GM18858 (cell line): ENCODE measurements at regions not wholly inside any gene's neighbourhood (a gene's known extent, or its start where the extent isn't known, plus 50 kb on each side); places are given as distances from the start of the nearest gene placed in this dataset.
A peak's percentile ranks its signal among the peaks of the same experiment; 100 is the strongest.

Experiments
- ATAC-seq: cut with Tn5 transposase; IDR thresholded peaks from one replicate; pipeline ENCODE4 v1.9.1; 2021; ENCODE audit not compliant: unreplicated experiment

DNA sequence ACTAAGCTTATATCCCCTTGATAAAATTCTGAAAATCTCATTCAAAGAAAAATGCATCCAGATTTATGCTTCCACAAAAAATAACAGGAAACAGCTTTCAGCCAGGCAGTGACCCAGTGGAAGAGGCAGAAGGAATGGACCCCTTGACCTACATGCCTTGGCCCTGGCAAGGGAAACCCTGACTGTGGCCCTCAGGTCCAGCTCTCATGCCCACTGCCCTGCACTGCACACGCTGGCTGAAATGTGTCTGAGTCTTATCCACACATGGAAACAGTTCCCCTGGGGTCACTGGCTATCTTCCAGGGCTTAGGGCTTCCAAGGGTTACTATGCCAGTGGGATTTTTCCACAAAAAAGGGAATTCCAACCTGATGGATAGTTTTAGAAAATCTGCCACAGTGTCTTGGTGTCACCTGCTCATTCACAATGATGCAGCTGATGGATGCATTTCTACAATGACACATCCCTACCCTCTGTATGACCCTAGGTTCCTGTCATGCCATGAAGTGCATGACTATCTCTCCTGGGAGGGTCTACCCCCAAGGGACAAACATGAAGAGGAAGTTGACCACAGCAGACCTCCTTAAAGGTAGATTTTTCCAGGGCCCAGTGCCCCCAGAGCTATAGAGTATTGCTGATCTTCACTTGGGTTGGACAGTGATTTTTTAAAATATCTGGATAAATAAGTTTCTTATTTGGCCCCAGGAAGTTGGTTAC is 121.9 kb upstream of the CD93 start:
- ATAC-seq: no peak

DNA sequence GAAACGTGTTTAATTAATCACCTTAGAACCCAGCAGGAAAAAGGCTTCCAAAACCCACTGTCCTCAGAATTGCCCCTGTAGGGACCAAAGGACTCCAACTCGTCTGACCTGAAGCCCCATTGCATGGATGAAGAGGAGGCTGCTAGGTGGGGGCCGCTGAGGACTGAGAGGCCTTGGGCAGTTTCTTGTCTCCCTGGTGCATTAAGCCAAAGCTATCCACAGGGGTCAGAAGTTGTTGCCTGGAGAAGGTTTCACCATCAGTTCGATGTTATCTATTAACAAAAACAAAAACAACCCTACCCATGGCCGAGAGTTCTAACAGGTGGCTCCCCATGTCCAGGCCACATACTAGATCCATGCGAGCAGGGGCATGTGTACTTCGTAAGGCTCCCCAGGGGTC is 120.9 kb upstream of the CD93 start:
- ATAC-seq: no peak

DNA sequence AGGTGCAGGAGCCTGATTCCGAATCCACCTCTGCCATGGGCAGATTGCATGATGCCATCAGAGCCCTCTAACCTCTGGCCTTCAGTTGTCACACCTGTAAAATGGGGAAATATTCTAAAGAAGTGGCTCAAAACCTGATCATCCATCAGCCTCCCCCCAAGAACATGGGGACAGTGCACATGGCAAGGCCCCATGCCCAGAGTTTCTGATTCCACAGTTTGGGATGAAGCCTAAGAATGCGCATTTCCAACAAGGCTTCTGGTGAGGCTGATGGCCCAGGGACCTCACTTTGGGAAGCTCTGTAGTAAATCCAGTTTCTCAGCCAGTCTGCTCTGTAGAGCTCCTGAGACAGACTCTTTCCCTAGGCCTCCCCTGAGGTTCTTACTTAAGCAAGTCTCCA is 119.9 kb upstream of the CD93 start:
- no peak for ATAC-seq

DNA sequence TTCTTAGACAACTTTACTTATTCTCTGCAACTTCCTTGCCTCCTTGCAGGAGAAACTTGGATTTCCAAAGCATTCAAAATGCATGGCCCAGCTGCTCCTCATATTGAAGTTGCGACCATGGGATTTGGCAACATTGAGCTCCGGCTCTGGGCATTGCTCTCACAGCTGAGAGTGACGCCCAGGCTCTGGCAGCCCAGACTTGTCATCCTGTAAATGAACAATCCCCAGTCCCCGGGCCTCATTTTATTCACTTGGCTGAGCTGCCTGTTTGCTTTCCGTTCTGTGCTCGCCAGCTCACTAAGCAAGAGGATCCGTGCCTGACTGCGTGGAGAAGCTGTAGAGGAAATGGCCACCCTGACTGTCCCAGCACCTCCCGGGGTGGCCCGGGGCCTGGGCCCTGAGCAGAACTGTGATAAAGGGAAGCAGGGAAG is 119.5 kb upstream of the CD93 start:
- no peak for ATAC-seq

DNA sequence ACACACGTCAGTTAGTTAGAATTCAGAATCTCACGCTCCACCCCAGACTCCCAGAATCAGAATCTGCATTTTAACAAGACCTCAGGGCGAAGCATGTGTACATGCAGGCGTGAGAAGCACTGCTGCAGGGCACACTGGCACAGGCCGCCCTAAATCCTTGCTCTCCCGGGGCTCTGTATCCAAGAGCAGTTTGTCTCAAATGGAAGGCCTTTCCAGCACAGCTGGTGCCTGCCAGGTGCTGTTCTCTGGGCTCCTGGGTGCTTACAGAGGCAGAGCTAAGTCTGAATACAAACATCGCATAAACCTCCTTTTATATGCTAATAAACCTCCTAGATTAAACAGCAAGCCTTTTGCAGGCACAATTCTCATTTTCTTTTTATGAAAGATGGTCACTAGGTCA is 119.1 kb upstream of the CD93 start:
- ATAC-seq: no peak

DNA sequence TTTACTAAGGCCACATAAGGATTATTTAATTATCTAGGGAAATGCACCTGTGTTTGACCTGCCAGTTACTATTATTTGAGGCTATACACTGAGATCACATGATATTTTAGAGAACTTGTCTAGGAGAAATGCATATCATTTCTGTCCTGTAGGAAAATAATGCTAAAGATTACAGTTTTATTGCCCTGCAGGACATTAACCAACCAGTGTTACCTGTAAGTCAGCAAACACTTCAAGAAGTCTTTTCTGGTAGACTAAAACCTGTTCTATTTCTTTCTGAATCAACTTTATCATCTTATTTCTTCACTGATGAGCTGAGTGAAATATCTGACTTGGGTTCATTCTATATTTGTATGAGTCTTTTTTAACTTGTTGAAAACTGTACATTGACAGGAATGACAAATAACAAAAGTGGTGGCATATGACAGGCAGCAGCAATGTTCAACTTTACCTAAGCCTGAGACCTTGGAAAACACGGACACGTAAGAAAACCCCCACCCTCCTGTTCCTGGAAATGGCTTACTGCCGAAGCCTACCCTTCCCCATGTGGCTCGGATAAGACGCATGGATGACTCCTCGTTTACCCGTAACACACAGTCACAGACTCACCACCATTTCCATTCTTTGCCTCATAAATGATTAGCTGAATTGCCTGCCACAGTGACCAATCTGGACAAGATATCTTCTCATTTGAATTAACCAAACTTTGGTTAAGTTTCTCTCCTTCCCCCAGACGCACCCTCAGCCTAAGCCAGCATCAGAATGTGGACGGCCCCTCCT is 118.0 kb upstream of the CD93 start:
- ATAC-seq: no peak

DNA sequence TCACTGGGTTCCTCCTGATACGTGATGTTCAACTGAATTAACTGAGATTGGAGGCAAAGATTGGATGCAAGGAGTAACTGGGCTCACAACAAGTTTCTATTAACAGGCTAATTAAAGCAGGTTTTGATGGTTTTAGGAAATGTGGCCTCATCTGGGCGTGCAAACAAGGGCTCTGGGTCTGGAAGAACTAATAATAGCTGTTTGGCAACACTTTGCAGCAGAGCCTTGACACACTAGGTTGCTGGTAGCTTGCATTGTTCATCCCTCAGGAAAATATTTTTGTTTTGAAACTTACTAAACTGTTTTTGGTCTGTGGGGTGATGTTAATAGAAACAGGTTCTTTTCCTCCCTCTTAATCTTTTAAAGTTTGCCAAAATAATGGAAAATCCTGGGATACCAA is 117.2 kb upstream of the CD93 start:
- ATAC-seq: no peak

DNA sequence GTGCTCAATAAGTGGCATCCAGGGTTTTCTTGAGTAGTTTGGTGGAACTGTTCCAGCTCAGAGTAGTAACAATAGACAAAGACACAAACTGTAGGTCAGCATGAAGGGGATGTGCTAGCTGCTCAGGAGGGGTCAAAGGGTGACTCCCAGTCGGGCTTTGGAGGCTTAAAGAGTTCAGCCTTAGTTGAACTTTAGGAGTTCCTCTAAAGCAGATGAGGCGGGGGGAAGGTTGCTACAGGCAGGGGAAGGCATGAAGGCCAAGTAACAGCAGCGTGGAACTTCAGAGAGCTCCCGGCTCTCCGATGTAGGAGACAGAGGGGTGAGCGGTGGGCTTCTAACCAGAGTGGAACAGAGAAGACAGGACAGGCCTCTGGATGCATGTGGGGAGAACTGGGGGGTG is 115.5 kb upstream of the CD93 start:
- no peak for ATAC-seq

DNA sequence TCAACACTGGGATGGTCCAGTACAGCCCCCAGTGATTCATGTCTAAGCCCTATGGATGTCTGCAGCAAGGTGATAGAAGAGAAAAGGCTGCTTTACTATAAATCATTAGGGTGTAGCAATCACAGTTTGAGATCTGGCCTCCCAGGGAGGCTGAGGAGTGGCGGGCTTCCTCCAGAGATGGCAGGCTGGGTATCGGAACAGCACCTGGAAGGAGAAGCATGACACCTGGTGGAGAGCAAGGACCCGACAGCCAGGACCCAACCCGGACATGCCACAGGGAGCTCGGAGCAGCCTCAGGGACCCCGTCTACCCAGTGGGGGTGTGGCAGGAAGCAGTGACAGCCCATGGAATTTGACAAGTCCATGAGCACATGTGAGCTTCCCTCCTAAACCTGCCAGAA is 114.8 kb upstream of the CD93 start:
- no peak for ATAC-seq

DNA sequence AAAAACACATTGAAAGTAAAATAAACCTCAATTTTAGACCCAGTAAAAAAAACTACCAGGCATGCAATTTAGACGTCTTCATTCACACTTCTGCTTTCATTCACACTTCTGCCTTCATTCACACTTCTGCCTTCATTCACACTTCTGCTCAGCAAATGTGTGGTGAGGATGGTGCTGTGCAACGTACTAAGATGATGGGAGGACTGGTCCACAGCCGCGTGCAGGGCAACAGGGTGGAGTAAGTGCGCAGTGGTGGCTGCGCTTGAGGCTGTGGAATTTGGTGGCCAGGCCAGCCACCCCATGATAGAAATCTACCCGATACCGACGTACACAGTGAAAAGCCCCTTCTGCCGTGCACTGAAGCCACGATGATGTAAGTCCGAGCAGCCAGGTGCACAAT is 114.3 kb upstream of the CD93 start:
- ATAC-seq: no peak

DNA sequence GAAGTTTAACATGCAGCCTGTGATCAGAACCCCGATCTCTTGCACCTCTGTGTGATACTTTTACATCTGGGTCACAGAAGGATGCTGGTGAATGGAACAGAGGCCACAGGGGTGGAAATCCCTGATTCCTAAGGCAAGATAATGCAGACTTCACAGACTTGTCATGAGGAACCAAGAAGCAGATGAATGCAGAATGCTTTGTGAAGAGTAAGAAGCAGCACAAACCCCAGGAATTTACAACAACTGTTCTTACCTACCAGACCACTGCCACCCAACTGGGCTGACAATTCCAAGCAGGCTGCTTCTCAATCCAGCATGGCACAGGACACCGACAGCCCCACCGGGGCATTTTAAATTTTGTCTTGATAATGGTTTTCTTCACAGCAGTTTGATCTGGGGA is 113.2 kb upstream of the CD93 start:
- no peak for ATAC-seq

DNA sequence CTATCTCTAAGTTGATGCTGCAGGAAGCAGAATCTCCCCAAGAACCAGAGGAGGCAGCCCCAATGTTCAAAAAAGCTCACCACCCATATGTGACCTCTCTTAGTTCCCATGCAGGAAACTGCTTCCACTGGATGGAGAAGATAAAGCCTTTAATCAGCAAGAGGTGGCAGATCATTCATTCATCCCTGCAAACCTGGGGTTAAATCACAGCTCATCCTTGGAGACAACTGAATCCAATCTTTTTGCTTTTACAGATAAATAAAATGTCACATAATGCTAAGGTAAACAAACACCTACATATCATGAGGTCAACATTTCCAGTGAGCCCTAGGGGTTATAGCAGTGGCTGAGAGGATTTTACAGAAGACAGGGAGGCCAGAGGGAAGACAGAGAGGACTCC is 112.7 kb upstream of the CD93 start:
- no peak for ATAC-seq

DNA sequence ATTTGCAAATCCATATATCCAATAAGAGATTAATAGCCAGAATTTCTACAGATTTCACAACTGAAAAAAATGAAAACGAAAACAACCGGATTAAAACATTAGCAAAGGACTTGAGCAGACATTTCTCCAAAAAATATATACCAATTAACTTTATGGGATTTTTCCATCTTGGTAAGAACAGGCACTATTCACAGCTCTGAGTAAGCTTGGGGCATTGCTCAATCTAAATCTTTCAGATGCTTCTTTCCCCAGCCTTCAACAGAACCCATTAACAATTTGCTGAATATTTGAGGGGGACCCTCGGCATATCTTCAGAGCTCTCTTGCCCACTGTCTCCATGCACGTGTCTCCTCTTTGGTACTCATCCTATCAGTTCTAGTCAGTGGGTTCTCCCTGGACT is 111.7 kb upstream of the CD93 start:
- no peak for ATAC-seq

DNA sequence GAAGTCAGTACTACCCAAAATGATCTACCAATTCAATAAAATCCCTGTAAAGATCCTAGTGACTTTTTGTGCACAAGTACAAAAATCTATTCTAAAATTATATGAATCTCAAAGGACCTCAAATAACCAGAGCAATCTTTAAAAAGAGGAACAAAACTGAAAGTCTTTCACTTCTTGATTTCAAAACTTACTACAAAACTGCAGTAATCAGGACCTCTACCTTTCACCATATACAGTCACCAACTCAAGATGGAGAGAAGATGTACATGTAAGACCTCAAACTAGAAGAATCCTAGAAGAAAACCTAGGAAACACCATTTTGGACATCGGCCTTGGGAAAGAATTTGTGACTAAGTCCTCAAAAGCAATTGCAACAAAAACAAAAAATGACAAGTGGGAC is 109.5 kb upstream of the CD93 start:
- peak; percentile 65 for ATAC-seq

DNA sequence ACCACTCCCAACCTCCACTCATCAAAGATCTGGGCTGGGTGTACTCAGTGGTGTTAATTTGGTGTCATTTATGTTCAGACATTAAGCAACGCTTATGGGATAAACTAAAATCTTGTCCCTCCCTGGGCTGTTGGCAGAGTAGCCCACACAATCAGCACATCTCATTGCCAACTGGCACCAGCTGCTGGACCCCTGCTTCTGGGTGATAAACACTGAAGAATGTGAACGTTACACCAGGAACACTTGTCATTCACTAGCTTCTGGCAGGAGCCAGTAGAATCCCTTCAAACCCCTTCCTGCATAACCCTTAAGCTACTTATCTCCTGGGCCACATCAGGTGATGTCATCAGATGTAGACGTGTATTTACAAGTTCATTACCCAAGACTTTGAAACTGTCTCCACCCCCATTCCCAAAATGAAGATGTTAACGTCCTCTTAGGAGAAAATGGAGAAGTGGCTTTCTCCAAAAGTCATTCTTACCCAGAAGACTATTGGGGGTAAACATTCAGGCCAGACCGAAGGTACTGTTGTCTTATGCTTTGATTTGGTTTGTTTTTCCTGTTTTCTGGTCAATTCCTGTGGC is 107.8 kb upstream of the CD93 start:
- ATAC-seq: no peak

DNA sequence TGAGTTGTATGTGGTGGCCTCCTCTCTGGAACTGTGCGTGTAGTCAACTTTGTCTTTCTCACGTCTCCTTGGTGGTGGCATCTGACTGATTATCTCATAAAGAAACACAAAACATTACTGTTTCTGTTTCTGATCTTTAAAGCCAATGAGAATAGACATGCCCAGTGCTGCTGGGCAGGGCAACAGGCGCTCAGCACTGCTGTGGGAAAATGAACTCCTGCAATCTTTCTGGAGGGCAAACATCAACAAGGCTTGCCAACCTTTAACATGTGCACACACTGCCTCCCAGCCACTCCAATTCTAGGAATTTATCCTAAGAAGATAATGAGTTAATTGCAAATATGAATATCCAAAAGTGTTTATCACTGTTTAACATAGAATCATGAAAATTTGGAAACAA is 106.3 kb upstream of the CD93 start:
- no peak for ATAC-seq

DNA sequence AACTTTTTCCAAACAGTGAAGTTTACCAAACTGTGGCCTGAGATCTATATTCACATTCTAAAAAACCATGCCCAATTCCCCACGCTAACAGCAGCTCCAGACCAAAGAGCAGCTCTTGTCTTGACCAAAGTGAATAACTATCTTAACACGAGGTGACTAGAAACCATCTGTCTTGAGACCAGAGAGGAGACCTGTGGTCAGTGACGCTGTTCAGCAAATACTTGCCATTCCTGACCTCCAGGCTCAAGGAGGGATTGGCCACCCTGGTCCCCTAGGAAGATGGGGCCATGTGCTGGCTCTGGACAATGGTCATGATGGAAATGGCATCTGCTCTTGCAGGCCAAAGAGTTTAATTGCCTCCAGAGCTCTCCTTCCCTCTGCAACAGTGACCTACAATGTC is 104.4 kb upstream of the CD93 start:
- no peak for ATAC-seq

DNA sequence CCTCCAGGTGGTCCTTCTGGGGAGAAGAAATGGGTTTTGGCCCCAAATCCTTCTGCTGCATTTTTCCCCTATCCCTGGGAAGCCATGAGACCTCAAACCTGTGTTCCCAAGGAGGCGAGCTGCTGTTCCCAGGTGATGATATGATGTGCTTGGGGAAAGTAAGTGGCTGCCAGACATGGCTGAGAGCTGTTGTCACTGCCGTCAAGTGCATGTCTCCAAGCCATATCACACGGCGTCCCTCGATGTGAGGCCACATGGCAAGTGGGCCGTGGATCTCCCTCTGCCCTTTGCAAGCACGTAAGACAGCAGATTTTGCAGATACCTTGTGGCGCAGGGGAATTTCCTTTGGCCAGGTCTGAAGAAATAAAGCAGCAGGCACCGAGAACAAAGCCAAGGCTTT is 103.7 kb upstream of the CD93 start:
- no peak for ATAC-seq

DNA sequence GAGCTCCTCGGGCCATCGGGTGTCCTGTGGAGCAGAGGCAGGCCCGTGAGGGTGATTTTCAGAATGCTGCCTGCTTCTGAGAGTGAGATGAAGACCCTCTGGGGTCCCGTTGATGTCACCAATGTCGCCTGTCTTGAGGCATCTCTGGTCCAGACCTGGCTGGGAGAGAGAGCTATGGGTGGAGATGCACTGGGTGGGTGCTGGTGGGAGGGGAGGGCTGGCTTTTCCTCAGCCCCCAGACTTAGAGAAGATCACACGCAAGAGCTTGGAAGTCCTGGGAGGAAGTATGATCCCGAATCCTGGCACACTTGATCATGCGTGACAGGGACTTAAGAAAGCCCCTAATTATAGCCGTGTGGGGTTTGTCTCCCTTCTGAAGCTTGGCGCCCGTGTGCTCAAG is 103.2 kb upstream of the CD93 start:
- ATAC-seq: no peak

DNA sequence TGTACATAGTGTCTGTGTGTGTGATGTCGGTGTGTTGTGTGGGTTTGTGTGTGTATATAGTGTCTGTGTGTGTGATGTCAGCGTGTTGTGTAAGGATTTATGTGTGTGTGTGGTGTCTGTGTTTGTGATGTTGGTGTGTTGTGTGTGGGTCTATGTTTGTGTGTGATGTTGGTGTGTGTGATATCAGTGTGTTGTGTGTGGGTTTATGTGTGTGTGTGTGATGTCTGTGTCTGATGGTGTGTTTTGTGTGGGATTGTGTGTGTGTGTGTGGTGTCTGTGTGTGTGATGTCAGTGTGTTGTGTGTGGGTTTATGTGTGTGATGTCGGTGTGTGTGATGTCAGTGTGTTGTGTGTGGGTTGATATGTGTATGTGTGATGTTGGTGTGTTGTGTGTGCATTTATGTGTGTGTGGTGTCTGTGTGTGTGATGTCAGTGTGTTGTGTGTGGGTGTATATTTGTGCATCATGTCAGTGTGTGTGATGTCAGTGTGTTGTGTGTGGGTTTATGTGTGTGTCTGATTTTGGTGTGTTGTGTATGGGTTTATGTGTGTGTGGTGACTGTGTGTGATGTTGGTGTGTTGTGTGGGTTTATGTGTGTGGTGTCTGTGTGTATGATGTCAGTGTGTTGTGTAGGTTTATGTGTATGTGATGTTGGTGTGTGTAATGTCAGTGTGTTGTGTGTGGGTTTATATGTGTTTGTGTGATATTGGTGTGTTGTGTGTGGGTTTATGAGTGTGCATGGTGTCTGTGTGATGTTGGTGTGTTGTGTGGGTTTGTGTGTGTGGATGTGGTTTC is 102.4 kb upstream of the CD93 start:
- ATAC-seq: no peak

DNA sequence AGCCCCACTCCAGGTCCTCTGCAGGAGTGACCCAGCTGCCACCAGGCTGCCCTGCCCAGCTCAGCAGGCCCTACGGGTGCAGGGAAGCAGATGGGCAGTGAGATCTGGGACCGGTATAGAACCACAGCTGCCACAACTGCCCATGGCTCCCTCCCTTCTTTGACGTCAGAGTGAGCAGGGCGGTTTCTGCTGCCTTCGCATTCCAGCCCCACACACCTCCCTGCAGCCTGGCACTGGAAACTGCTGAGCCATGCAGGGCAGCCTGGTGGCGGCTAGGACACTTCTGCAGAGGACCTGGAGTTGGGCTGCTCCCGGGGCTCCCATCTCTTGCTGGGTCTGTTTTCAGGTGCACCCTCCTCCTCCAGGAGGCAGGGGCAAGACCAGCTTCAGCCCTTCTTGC is 101.6 kb upstream of the CD93 start:
- ATAC-seq: no peak

DNA sequence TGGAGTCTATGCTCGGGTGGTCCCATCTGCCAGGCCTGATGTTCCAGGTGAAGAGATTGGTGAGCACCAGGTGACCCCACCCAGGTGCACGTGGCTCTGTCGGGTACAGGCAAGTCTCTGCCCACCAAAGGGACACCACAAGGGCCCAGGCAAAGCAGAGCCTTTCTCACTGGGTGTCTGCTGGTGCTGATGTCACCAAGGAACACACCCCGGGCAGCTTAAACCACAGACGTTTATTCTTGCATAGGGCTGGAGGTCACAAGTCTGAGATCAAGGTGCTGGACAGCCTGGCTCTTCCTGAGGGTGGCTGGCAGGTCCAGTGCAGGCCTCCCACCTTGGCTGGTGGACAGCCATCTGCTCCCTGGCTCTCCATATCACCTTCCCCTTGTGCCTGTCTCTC is 100.7 kb upstream of the CD93 start:
- ATAC-seq: no peak
